Transverse colon (tissue), 3 donors: ENCODE measurements at regions not wholly inside any gene's neighbourhood (a gene's known extent, or its start where the extent isn't known, plus 50 kb on each side); places are given as distances from the start of the nearest gene placed in this dataset.

Source experiments
- CTCF ChIP-seq, 5 experiments: fragments of 200-600 bp in 3 of 5; fragments of 450-650 bp in 2 of 5; sonication (generic) in 3 of 5; IDR thresholded peaks; 1 replicate in 2 of 5; 2 replicates in 3 of 5; pipeline ENCODE4 v1.5.1; 2016 to 2017; ENCODE audit warnings: antibody characterized with exemption in 5 of 5, inconsistent platforms in 3 of 5, mild to moderate bottlenecking in 2 of 5, moderate library complexity in 1 of 5
- POLR2A ChIP-seq: fragments of 450-650 bp; IDR thresholded peaks from one replicate; pipeline ENCODE4 v1.6.1; 2016; ENCODE audit warnings: antibody characterized with exemption, mild to moderate bottlenecking, moderate library complexity

- TF ChIP-seq CTCF (IDR thresholded peaks at IDR 0.05) (no peak), POLR2A (no peak)
Measured at GRCh38 chr4:34372815-34373214, 1871.5 kb downstream of the ARAP2 start.
